H9 (cell line): ENCODE measurements at regions not wholly inside any gene's neighbourhood (a gene's known extent, or its start where the extent isn't known, plus 50 kb on each side); places are given as distances from the start of the nearest gene placed in this dataset.
"Not testable (repeated sequence)": the region's sequence is repeated elsewhere in the genome, so short reads cannot be mapped to it uniquely, and the experiment has no call there.

Source experiments
- DNase-seq: peaks from one replicate; pipeline ENCODE4 v3.0.0-alpha.2; 2017
- H2AFZ ChIP-seq: one replicate; pipeline ENCODE4 v1.6.1; 2013; ENCODE audit warnings: mild to moderate bottlenecking, low read length, control low read depth, moderate library complexity
- H2AK5ac ChIP-seq: 2 replicates; pipeline ENCODE4 v1.6.1; 2013; ENCODE audit warnings: low read length, control low read depth, mixed read lengths; ENCODE audit not compliant: insufficient read length
- H2BK120ac ChIP-seq: one replicate; pipeline ENCODE4 v1.6.1; 2013; ENCODE audit warnings: low read depth, mild to moderate bottlenecking, low read length, control low read depth, inconsistent platforms; ENCODE audit not compliant: poor library complexity, severe bottlenecking
- H2BK12ac ChIP-seq: 2 replicates; pipeline ENCODE4 v1.6.1; 2013; ENCODE audit warnings: low read length, control low read depth, mixed read lengths, low read depth; ENCODE audit not compliant: insufficient read length
- H2BK15ac ChIP-seq: 2 replicates; pipeline ENCODE4 v1.6.1; 2013; ENCODE audit warnings: low read depth, low read length, control low read depth
- H2BK20ac ChIP-seq: one replicate; pipeline ENCODE4 v1.6.1; 2013; ENCODE audit warnings: low read depth, mild to moderate bottlenecking, low read length, control low read depth, inconsistent platforms; ENCODE audit not compliant: poor library complexity, severe bottlenecking
- H2BK5ac ChIP-seq: 2 replicates; pipeline ENCODE4 v1.6.1; 2013; ENCODE audit warnings: low read length, control low read depth, mixed read lengths; ENCODE audit not compliant: insufficient read length
- H3K14ac ChIP-seq: 2 replicates; pipeline ENCODE4 v1.6.1; 2013; ENCODE audit warnings: low read length, control low read depth; ENCODE audit not compliant: insufficient read depth
- H3K18ac ChIP-seq: 2 replicates; pipeline ENCODE4 v1.6.1; 2013; ENCODE audit warnings: low read depth, mild to moderate bottlenecking, mixed read lengths, low read length, control low read depth; ENCODE audit not compliant: insufficient read length
- H3K23ac ChIP-seq: 2 replicates; pipeline ENCODE4 v1.6.1; 2013; ENCODE audit warnings: low read length, control low read depth, mixed read lengths, low read depth; ENCODE audit not compliant: insufficient read length
- H3K23me2 ChIP-seq: 2 replicates; pipeline ENCODE4 v1.6.1; 2013; ENCODE audit warnings: low read depth, mild to moderate bottlenecking, mixed read lengths, low read length, control low read depth; ENCODE audit not compliant: insufficient read length, poor library complexity, severe bottlenecking
- H3K27ac ChIP-seq: 2 replicates; pipeline ENCODE4 v1.5.1; 2013; ENCODE audit warnings: low read length, control low read depth, mixed read lengths, low read depth; ENCODE audit not compliant: insufficient read length
- H3K27me3 ChIP-seq: 2 replicates; pipeline ENCODE4 v1.6.1; 2013; ENCODE audit warnings: low read length, control low read depth, inconsistent platforms; ENCODE audit not compliant: insufficient read depth
- H3K4ac ChIP-seq: 2 replicates; pipeline ENCODE4 v1.6.1; 2013; ENCODE audit warnings: low read depth, mild to moderate bottlenecking, control low read depth, inconsistent platforms, low read length, moderate library complexity
- H3K4me1 ChIP-seq: 2 replicates; pipeline ENCODE4 v1.6.1; 2013; ENCODE audit warnings: low read length, control low read depth, inconsistent platforms; ENCODE audit not compliant: insufficient read depth
- H3K4me2 ChIP-seq: 2 replicates; pipeline ENCODE4 v1.6.1; 2013; ENCODE audit warnings: low read length, control low read depth, mixed read lengths; ENCODE audit not compliant: insufficient read length, insufficient read depth
- H3K56ac ChIP-seq: 2 replicates; pipeline ENCODE4 v1.6.1; 2013; ENCODE audit warnings: low read depth, mild to moderate bottlenecking, mixed read lengths, low read length, control low read depth; ENCODE audit not compliant: insufficient read length
- H3K79me1 ChIP-seq: 2 replicates; pipeline ENCODE4 v1.6.1; 2013; ENCODE audit warnings: low read depth, mild to moderate bottlenecking, moderate library complexity, low read length, control low read depth, inconsistent platforms; ENCODE audit not compliant: insufficient read depth, poor library complexity, severe bottlenecking
- H3K79me2 ChIP-seq: 2 replicates; pipeline ENCODE4 v1.6.1; 2013; ENCODE audit warnings: low read length, control low read depth, inconsistent platforms; ENCODE audit not compliant: insufficient read depth
- H3K9ac ChIP-seq: 2 replicates; pipeline ENCODE4 v1.6.1; 2013; ENCODE audit warnings: low read length, control low read depth, mixed read lengths; ENCODE audit not compliant: insufficient read length; ENCODE audit errors: extremely low read depth
- H3K9me3 ChIP-seq: one replicate; pipeline ENCODE4 v1.6.1; 2013; ENCODE audit warnings: low read depth, low read length, inconsistent platforms; ENCODE audit not compliant: control insufficient read depth
- H3T11ph ChIP-seq: one replicate; pipeline ENCODE4 v1.6.1; 2013; ENCODE audit warnings: mild to moderate bottlenecking, low read length, control low read depth, inconsistent platforms
- H4K20me1 ChIP-seq: one replicate; pipeline ENCODE4 v1.6.1; 2013; ENCODE audit not compliant: control insufficient read depth, insufficient read length, insufficient read depth
- H4K5ac ChIP-seq: 2 replicates; pipeline ENCODE4 v1.6.1; 2013; ENCODE audit warnings: low read depth, mild to moderate bottlenecking, mixed read lengths, low read length, control low read depth; ENCODE audit not compliant: insufficient read length
- H4K8ac ChIP-seq: replicated peaks from 2 replicates; pipeline ENCODE4 v1.6.1; 2013; ENCODE audit warnings: low read length, control low read depth, mixed read lengths, low read depth; ENCODE audit not compliant: insufficient read length
- H4K91ac ChIP-seq: 2 replicates; pipeline ENCODE4 v1.6.1; 2013; ENCODE audit warnings: low read depth, mild to moderate bottlenecking, moderate library complexity, mixed read lengths, low read length, control low read depth; ENCODE audit not compliant: insufficient read length
- H3K27ac Mint-ChIP-seq, 3 experiments: 2 replicates in 2 of 3; 3 replicates in 1 of 3; pipeline ENCODE4 v1.8.0; 2020 to 2021; ENCODE audit warnings: mixed read lengths in 3 of 3, mild to moderate bottlenecking in 1 of 3, moderate library complexity in 1 of 3
- H3K27me3 Mint-ChIP-seq: 2 replicates; pipeline ENCODE4 v1.8.0; 2021; ENCODE audit warnings: low read depth, mild to moderate bottlenecking, moderate library complexity, mixed read lengths
- H3K36me3 Mint-ChIP-seq, 3 experiments: 2 replicates in 2 of 3; 3 replicates in 1 of 3; pipeline ENCODE4 v1.8.0; 2020 to 2021; ENCODE audit warnings: low read depth in 3 of 3, mixed read lengths in 3 of 3; ENCODE audit not compliant: insufficient read depth in 1 of 3
- H3K4me1 Mint-ChIP-seq, 2 experiments: 2 replicates each; pipeline ENCODE4 v1.8.0; 2020; ENCODE audit warnings: mixed read lengths in 2 of 2
- H3K4me3 Mint-ChIP-seq, 2 experiments: 2 replicates in 1 of 2; 3 replicates in 1 of 2; pipeline ENCODE4 v1.8.0; 2020 to 2021; ENCODE audit warnings: mild to moderate bottlenecking in 2 of 2, mixed read lengths in 2 of 2, moderate library complexity in 1 of 2
- H3K9me3 Mint-ChIP-seq, 2 experiments: 2 replicates in 1 of 2; 3 replicates in 1 of 2; pipeline ENCODE4 v1.8.0; 2020; ENCODE audit warnings: mild to moderate bottlenecking in 2 of 2, mixed read lengths in 2 of 2, moderate library complexity in 1 of 2
- WGBS: extraction: QIAGEN DNeasy Blood & Tissue Kit; methylation state at CpG from one replicate; pipeline ENCODE4 v1.1.7; 2013; ENCODE audit warnings: missing lambda C conversion rate, low lambda C conversion rate, mixed read lengths; ENCODE audit not compliant: insufficient read length; ENCODE audit errors: extremely low coverage; 5-methylcytosine and 5-hydroxymethylcytosine counted together

GRCh38 chr17:19475800-19476199 is 57.9 kb upstream of the SLC47A1 start:
- Mint-ChIP-seq H3K4me1 (peaks cover 8 to 17% of the 10 kb centered on the region in 2 experiments), H3K36me3 (peaks cover 6 to 12% (median 8%) of the 10 kb centered on the region in 3 experiments), H3K9me3 (peaks cover 20 to 23% of the 10 kb centered on the region in 2 experiments)
- H3K27ac Mint-ChIP-seq, H3K27me3 Mint-ChIP-seq, H2BK15ac ChIP-seq, H3K27me3 ChIP-seq, H2BK12ac ChIP-seq, H3K18ac ChIP-seq, H3K79me2 ChIP-seq, H3K4me2 ChIP-seq, H4K5ac ChIP-seq, H3K4me3 Mint-ChIP-seq, H2BK120ac ChIP-seq, H3T11ph ChIP-seq, H2BK5ac ChIP-seq, H3K56ac ChIP-seq, H3K9ac ChIP-seq, H2AFZ ChIP-seq, H3K14ac ChIP-seq, H3K23ac ChIP-seq, H3K23me2 ChIP-seq, H3K4ac ChIP-seq, H4K8ac ChIP-seq, H3K79me1 ChIP-seq, DNase-seq, H2BK20ac ChIP-seq, H4K91ac ChIP-seq, H3K9me3 ChIP-seq, H4K20me1 ChIP-seq, H3K4me1 ChIP-seq, H2AK5ac ChIP-seq, H3K27ac ChIP-seq: not testable (repeated sequence)
- no CpG with 5 or more reads among the region's 31 CpGs for WGBS
